ENCODE measurements at regions not wholly inside any gene's neighbourhood (a gene's known extent, or its start where the extent isn't known, plus 50 kb on each side); places are given as distances from the start of the nearest gene placed in this dataset.

GRCh38 chr1:99577313-99577712 is 68.6 kb upstream of the PALMD start:
- no peaks in the 10 kb centered on the region for H3K9me3 Mint-ChIP-seq
- H3K27me3 Mint-ChIP-seq, result peaks cover 22% of the 10 kb centered on the region
- no peak overlapping the region for H3K4me3 Mint-ChIP-seq
- ATAC-seq (replicated peaks; ENCODE audit: extremely low read depth, poor library complexity, severe bottlenecking) (no peak), DNase-seq (ENCODE audit: low spot score in 2 of 2) (no peak)
- no peaks in the 10 kb centered on the region for H3K36me3 Mint-ChIP-seq (ENCODE audit: insufficient read depth)
- no peak overlapping the region for H3K27ac Mint-ChIP-seq (ENCODE audit: low read depth)
- H3K4me1 Mint-ChIP-seq, result no peaks in the 10 kb centered on the region

- Mint-ChIP-seq H3K4me1 (no peaks in the 10 kb centered on the region), H3K27me3 (peaks cover 23% of the 10 kb centered on the region), H3K9me3 (no peaks in the 10 kb centered on the region), H3K36me3 (ENCODE audit: insufficient read depth) (no peaks in the 10 kb centered on the region), H3K27ac (ENCODE audit: low read depth) (no peak overlapping the region), H3K4me3 (no peak overlapping the region)
- DNase-seq (ENCODE audit: low spot score in 2 of 2) (no peak), ATAC-seq (replicated peaks; ENCODE audit: extremely low read depth, poor library complexity, severe bottlenecking) (no peak)
Measured at GRCh38 chr1:99579691-99580172, 66.2 kb upstream of the PALMD start.

DNA sequence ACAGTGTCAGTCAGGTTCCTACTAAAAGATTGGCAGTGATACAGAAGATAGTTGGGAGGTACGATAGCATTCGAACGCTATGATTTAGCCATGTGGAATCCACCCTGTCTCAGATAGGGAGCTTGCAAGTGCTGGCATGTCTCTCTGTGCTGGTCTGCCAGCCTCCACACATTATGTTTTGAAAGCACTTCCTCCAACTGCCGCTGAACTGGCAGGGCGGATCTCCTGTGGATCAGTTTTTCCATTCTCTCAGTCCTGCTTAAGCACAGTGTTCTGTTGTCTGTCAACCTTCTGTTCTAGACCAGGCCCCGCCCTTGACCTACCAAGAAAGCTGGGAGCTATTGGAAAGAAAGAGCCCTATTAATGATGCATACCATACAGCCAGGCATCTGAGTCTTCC is 65.5 kb upstream of the PALMD start:
- Mint-ChIP-seq H3K9me3 (no peaks in the 10 kb centered on the region), H3K27ac (ENCODE audit: low read depth) (no peak overlapping the region), H3K36me3 (ENCODE audit: insufficient read depth) (no peaks in the 10 kb centered on the region), H3K4me1 (no peaks in the 10 kb centered on the region), H3K4me3 (no peak overlapping the region), H3K27me3 (peaks cover 23% of the 10 kb centered on the region)
- no peak for ATAC-seq (replicated peaks; ENCODE audit: extremely low read depth, poor library complexity, severe bottlenecking)
- DNase-seq (ENCODE audit: low spot score in 2 of 2), result no peak

GRCh38 chr1:99587008-99587407 is 58.9 kb upstream of the PALMD start:
- Mint-ChIP-seq H3K4me1 (no peaks in the 10 kb centered on the region), H3K36me3 (ENCODE audit: insufficient read depth) (no peaks in the 10 kb centered on the region), H3K27ac (ENCODE audit: low read depth) (no peak overlapping the region), H3K27me3 (peaks cover 42% of the 10 kb centered on the region), H3K4me3 (no peak overlapping the region), H3K9me3 (no peaks in the 10 kb centered on the region)
- DNase-seq (ENCODE audit: low spot score in 2 of 2) (no peak), ATAC-seq (replicated peaks; ENCODE audit: extremely low read depth, poor library complexity, severe bottlenecking) (no peak)

DNA sequence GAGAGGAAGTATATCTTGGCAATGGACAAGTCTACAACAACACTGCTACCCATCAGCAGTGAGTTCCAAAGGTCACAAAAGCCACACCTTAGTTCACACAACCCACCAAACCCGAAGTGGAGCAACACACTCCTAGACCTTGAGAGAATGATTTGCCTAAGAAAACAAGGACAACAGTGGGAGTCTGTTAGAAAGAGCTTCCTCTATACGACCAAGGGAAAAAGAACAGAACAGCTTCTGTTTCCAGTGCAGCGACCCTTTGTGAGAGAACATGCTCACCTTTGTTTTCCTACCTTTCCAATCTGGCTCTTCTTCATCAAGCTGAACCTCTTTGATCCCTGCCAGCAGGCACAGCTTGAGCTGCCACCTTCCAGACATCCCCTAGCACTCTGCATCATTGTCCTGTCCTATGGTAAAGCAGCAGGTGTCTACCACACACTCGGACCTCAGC is 56.7 kb upstream of the PALMD start:
- DNase-seq (ENCODE audit: low spot score in 2 of 2) (no peak), ATAC-seq (replicated peaks; ENCODE audit: extremely low read depth, poor library complexity, severe bottlenecking) (no peak)
- no peaks in the 10 kb centered on the region for H3K4me1 Mint-ChIP-seq
- H3K9me3 Mint-ChIP-seq, result no peaks in the 10 kb centered on the region
- no peak overlapping the region for H3K4me3 Mint-ChIP-seq
- no peak overlapping the region for H3K27ac Mint-ChIP-seq (ENCODE audit: low read depth)
- peaks cover 39% of the 10 kb centered on the region for H3K27me3 Mint-ChIP-seq
- no peaks in the 10 kb centered on the region for H3K36me3 Mint-ChIP-seq (ENCODE audit: insufficient read depth)

- Mint-ChIP-seq H3K4me1 (no peaks in the 10 kb centered on the region), H3K27ac (ENCODE audit: low read depth) (no peak overlapping the region), H3K27me3 (peaks cover 38% of the 10 kb centered on the region), H3K9me3 (no peaks in the 10 kb centered on the region), H3K4me3 (no peak overlapping the region), H3K36me3 (ENCODE audit: insufficient read depth) (no peaks in the 10 kb centered on the region)
- DNase-seq (ENCODE audit: low spot score in 2 of 2) (no peak), ATAC-seq (replicated peaks; ENCODE audit: extremely low read depth, poor library complexity, severe bottlenecking) (no peak)
Measured at GRCh38 chr1:99590578-99591209, 55.2 kb upstream of the PALMD start.

- Mint-ChIP-seq H3K27me3 (peaks cover 32% of the 10 kb centered on the region), H3K4me3 (no peak overlapping the region), H3K9me3 (peaks cover 2% of the 10 kb centered on the region), H3K27ac (ENCODE audit: low read depth) (no peak overlapping the region), H3K36me3 (ENCODE audit: insufficient read depth) (no peaks in the 10 kb centered on the region), H3K4me1 (no peaks in the 10 kb centered on the region)
- ATAC-seq (replicated peaks; ENCODE audit: extremely low read depth, poor library complexity, severe bottlenecking), result no peak
- no peak for DNase-seq (ENCODE audit: low spot score in 2 of 2)
Measured at GRCh38 chr1:99591886-99592285, 54.0 kb upstream of the PALMD start.

GRCh38 chr1:99594205-99594604 is 51.7 kb upstream of the PALMD start:
- H3K27me3 Mint-ChIP-seq, result peaks cover 38% of the 10 kb centered on the region
- H3K27ac Mint-ChIP-seq (ENCODE audit: low read depth), result no peak overlapping the region
- DNase-seq (ENCODE audit: low spot score in 2 of 2) (no peak), ATAC-seq (replicated peaks; ENCODE audit: extremely low read depth, poor library complexity, severe bottlenecking) (no peak)
- H3K4me1 Mint-ChIP-seq, result no peaks in the 10 kb centered on the region
- no peaks in the 10 kb centered on the region for H3K36me3 Mint-ChIP-seq (ENCODE audit: insufficient read depth)
- peaks cover 7% of the 10 kb centered on the region for H3K9me3 Mint-ChIP-seq
- no peak overlapping the region for H3K4me3 Mint-ChIP-seq

DNA sequence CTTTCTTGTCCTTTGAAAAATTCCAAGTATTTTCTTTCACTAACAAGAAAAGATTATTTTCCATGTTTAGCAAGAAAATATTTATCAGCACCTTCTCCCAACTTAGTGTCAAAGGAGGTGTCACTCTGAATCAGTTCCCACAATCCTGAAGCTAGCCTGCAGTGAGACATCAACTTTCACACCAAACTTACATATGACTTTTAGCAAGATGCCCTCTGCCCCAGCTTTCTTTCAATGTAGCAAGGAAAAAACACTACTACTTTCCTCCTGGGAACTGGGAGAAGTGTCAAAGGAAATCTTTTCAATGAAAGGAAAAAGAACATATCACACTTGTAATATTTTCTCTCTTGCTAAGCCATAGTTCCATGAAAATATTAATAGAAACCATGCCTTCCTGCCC is 50.9 kb upstream of the PALMD start:
- no peaks in the 10 kb centered on the region for H3K4me1 Mint-ChIP-seq

GRCh38 chr1:99595441-99595840 is 50.5 kb upstream of the PALMD start:
- Mint-ChIP-seq H3K27ac (ENCODE audit: low read depth) (no peak overlapping the region), H3K4me3 (no peak overlapping the region), H3K36me3 (ENCODE audit: insufficient read depth) (no peaks in the 10 kb centered on the region), H3K27me3 (peaks cover 32% of the 10 kb centered on the region), H3K9me3 (peaks cover 7% of the 10 kb centered on the region), H3K4me1 (no peaks in the 10 kb centered on the region)
- DNase-seq (ENCODE audit: low spot score in 2 of 2), result no peak
- no peak for ATAC-seq (replicated peaks; ENCODE audit: extremely low read depth, poor library complexity, severe bottlenecking)

More for the DNA sequence above, 50.9 kb upstream of the PALMD start:
- no peak overlapping the region for H3K27ac Mint-ChIP-seq (ENCODE audit: low read depth)
- peaks cover 7% of the 10 kb centered on the region for H3K9me3 Mint-ChIP-seq
- ATAC-seq (replicated peaks; ENCODE audit: extremely low read depth, poor library complexity, severe bottlenecking) (no peak), DNase-seq (ENCODE audit: low spot score in 2 of 2) (no peak)
- no peak overlapping the region for H3K4me3 Mint-ChIP-seq
- H3K27me3 Mint-ChIP-seq, result peaks cover 32% of the 10 kb centered on the region
- H3K36me3 Mint-ChIP-seq (ENCODE audit: insufficient read depth), result no peaks in the 10 kb centered on the region
